SK-N-MC (cell line): ENCODE measurements at regions not wholly inside any gene's neighbourhood (a gene's known extent, or its start where the extent isn't known, plus 50 kb on each side); places are given as distances from the start of the nearest gene placed in this dataset.

Experiments used
- DNase-seq: peaks from one replicate; pipeline ENCODE4 v3.0.0-alpha.2; 2011; ENCODE audit warnings: low read depth, low spot score
- H3K27ac ChIP-seq: fragments of 200-600 bp; sonication (generic); 2 replicates; pipeline ENCODE4 v1.5.1; 2016; ENCODE audit warnings: mixed run types
- H3K36me3 ChIP-seq: fragments of 200-600 bp; sonication (generic); 2 replicates; pipeline ENCODE4 v1.6.1; 2017; ENCODE audit warnings: antibody characterized with exemption, low read length, mixed read lengths; ENCODE audit not compliant: insufficient read depth
- H3K4me3 ChIP-seq: fragments of 200-600 bp; sonication (generic); 2 replicates; pipeline ENCODE4 v1.5.1; 2016
- H3K9ac ChIP-seq: fragments of 200-600 bp; sonication (generic); 2 replicates; pipeline ENCODE4 v1.8.0; 2017; ENCODE audit warnings: mixed run types, mixed read lengths; ENCODE audit not compliant: insufficient read length
- H3K9me3 ChIP-seq: fragments of 200-600 bp; sonication (generic); 2 replicates; pipeline ENCODE4 v1.6.1; 2017; ENCODE audit warnings: low read depth, mild to moderate bottlenecking, antibody characterized with exemption, low read length, moderate library complexity, mixed read lengths
- EZH2 ChIP-seq: fragments of 200-600 bp; sonication (generic); IDR thresholded peaks from one replicate; pipeline ENCODE4 v1.6.1; 2017; ENCODE audit warnings: antibody characterized with exemption
- FOXP2 ChIP-seq: optimal IDR thresholded peaks from 2 replicates; pipeline ENCODE3; 2011; ENCODE audit warnings: mild to moderate bottlenecking, moderate library complexity; ENCODE audit not compliant: insufficient read depth; ENCODE audit errors: extremely low read length, control extremely low read depth
- POLR2AphosphoS5 ChIP-seq: IDR thresholded peaks from 2 replicates; pipeline ENCODE4 v1.6.1; 2012; ENCODE audit warnings: mild to moderate bottlenecking, low read depth, low read length, borderline replicate concordance

DNA sequence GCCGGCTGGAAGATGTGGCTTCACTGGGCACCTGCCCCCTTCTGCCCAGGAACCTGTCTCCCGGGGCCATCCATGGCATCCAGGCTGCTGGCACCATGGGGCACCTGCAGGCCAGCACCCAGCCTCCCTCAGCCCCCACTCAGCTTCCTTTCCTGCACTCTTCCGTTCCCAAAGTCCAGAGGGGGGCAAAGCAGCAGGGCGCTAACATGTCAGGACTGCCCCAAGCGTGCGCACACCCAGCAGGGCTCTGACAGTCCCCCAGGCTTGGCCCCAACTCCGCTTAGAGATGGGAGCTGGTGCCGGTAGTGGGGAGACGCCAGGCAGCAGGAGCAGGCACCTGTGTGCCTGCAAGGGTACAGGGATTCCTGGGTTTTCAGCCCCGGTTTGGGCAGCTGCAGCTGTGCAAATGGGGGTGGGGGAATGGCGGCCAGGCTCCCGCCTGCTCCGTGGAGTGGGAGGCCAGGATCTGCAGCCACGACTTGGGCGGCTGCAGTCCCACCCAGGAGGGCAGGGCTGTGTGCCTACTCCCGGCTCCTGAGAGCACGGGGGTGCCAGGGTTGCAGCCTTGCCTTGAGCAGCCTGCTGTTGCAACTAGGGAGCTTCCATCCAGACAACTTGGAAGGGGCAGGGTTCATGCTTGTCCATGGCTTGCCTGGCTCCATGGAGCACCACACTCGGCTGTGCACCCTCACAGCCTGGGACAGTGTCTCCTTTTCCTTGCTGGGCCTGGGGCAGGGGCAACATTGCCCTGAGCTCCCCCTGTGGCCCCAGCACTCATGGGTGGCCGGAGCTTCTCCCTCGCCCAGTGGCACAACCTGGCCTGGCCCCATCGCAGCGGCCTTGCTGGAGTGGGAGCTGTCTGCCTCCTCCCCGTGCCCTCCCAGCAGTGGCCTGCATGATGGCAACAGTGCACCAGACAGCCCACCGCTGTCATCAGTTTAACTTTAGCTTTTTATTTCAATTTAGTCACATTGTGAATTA is 561.1 kb downstream of the MTRR start:
- Histone ChIP-seq H3K9ac (no peak overlapping the region), H3K4me3 (no peak overlapping the region), H3K9me3 (no peaks in the 10 kb centered on the region), H3K27ac (no peak overlapping the region), H3K36me3 (no peaks in the 10 kb centered on the region)
- DNase-seq, result no peak
- TF ChIP-seq EZH2, result no peak
- no peak for TF ChIP-seq POLR2AphosphoS5
- TF ChIP-seq FOXP2, result no peak

GRCh38 chr5:8434501-8434900 is 565.6 kb downstream of the MTRR start:
- no peak for DNase-seq

GRCh38 chr5:8436924-8437323 is 568.0 kb downstream of the MTRR start:
- TF ChIP-seq FOXP2 (no peak), EZH2 (no peak), POLR2AphosphoS5 (no peak)
- H3K36me3 ChIP-seq, result no peaks in the 10 kb centered on the region
- H3K27ac ChIP-seq, result no peak overlapping the region
- no peak overlapping the region for H3K4me3 ChIP-seq
- no peak for DNase-seq
- no peaks in the 10 kb centered on the region for H3K9me3 ChIP-seq
- H3K9ac ChIP-seq, result no peak overlapping the region

More at GRCh38 chr5:8434501-8434900, 565.6 kb downstream of the MTRR start:
- H3K36me3 ChIP-seq, result no peaks in the 10 kb centered on the region
- H3K4me3 ChIP-seq, result no peak overlapping the region
- no peak for TF ChIP-seq POLR2AphosphoS5
- TF ChIP-seq FOXP2, result no peak
- TF ChIP-seq EZH2, result no peak
- no peaks in the 10 kb centered on the region for H3K9me3 ChIP-seq
- H3K9ac ChIP-seq, result no peak overlapping the region
- no peak overlapping the region for H3K27ac ChIP-seq

DNA sequence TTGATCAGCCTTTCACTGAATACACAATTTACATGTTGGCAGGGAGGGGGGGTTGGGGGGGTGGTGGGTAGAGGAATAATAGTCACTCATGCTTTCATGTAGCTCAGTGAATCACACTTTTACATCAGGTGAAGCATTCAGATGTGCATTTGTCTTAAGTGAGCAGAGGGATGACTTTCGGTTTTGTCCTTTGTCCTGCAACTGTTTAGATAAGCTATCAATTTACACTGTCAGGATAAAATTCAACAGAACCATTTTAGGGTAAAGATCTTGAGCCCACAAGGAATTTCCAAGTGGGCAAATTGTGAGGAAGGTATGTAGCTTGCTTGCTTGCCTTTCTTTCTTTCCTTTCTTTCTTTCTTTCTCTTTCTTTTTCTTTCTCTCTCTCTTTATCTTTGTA is 576.2 kb downstream of the MTRR start:
- no peak for TF ChIP-seq EZH2
- TF ChIP-seq POLR2AphosphoS5, result no peak
- TF ChIP-seq FOXP2, result no peak

DNA sequence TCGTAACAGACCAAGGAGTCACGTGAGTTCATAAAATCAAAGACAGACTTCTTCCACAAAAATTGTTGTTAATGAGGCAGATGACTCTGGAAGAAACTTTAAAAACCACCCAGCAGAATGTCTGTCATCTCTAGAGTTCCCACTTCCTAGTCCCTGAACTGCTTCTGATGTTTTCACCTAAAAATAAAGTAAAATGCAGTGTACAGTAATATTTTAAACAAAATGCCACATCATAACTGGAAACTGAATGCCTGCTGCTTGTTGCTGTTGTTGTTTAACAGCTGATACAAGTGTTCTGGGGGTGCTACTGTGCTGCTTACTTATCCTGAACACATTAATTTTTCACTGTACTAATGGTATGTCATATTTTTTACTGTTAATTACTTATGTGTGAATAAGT is 577.2 kb downstream of the MTRR start:
- no peak overlapping the region for H3K27ac ChIP-seq
- no peaks in the 10 kb centered on the region for H3K36me3 ChIP-seq
- H3K9me3 ChIP-seq, result no peaks in the 10 kb centered on the region
- no peak for DNase-seq
- TF ChIP-seq EZH2 (no peak), POLR2AphosphoS5 (no peak), FOXP2 (no peak)
- no peak overlapping the region for H3K4me3 ChIP-seq
- H3K9ac ChIP-seq, result no peak overlapping the region

More for the DNA sequence above, 576.2 kb downstream of the MTRR start:
- H3K9me3 ChIP-seq, result no peaks in the 10 kb centered on the region
- no peak overlapping the region for H3K4me3 ChIP-seq
- H3K36me3 ChIP-seq, result no peaks in the 10 kb centered on the region
- no peak overlapping the region for H3K9ac ChIP-seq
- DNase-seq, result no peak
- no peak overlapping the region for H3K27ac ChIP-seq

DNA sequence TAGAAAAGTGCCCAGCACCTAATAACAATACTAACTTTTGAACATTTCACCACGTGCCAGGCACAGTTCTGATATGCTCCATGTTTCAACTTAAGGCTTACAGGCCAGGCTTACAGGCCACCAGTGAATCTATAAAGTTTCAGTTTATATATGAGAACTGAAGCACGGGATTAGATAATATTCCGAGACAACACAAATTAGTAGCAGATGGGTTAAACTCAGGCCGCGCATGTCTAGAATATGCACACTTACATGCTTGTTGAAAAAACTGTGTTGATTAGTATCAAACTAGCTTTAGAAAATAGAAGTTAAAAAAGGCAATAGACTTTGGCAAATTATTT is 587.9 kb downstream of the MTRR start:
- peaks cover 19% of the 10 kb centered on the region for H3K36me3 ChIP-seq
- H3K9me3 ChIP-seq, result no peaks in the 10 kb centered on the region
- H3K27ac ChIP-seq, result peak overlapping the region; percentile 97
- H3K9ac ChIP-seq, result peak overlapping the region; percentile 79
- TF ChIP-seq FOXP2 (no peak), EZH2 (no peak), POLR2AphosphoS5 (no peak)
- peak overlapping the region; percentile 94 for H3K4me3 ChIP-seq
- no peak for DNase-seq

DNA sequence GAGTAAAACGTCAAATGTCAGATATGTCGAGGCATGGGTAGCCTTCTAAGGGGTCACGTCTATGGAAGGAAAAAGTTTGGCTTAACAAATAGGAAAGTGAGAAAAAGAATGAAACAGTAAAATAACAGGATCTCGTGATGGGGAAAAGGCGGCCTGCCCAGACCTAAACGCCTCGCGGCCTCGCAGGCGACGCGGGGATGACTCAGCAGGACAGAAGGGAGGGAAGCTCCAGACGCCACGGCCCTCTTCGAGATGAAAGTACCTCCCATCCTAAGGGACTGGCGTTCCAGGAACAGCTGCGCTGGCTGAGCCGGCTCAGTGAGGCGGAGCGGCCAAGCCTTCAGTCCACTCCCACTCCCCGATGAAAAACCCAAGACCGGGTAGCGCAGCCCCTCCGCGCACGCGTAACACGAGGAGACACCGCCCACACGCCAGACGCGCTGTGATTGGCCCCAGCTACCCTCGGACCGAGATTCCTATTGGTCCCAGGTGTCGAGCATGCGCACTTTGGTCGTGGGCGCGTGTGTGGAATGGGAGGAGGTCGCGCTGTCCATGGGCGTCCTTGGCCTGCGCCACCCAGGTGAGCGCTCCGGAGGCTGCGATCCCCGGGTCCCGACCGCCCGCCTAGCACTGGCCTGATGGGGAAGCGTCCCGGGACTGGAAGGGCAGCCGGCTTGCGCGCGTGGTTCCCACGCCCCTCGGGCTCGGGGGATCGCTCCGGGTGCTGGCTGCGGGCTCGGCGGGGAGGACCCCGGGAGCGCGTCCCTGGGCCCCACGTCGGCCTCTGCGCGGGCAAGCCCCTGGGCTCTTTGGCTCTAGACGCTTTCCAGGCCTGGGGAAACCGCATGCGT is 588.5 kb downstream of the MTRR start:
- peak; percentile 83 for DNase-seq
- H3K36me3 ChIP-seq, result peaks cover 22% of the 10 kb centered on the region
- peak overlapping the region; percentile 94 for H3K4me3 ChIP-seq
- no peak for TF ChIP-seq FOXP2
- no peak for TF ChIP-seq EZH2
- peak; percentile 86 for TF ChIP-seq POLR2AphosphoS5
- H3K9me3 ChIP-seq, result no peaks in the 10 kb centered on the region
- H3K9ac ChIP-seq, result peak overlapping the region; percentile 86
- H3K27ac ChIP-seq, result peak overlapping the region; percentile 97

GRCh38 chr5:8458038-8458383 is 589.1 kb downstream of the MTRR start:
- Histone ChIP-seq H3K4me3 (peak overlapping the region; percentile 94), H3K9me3 (no peaks in the 10 kb centered on the region), H3K36me3 (peaks cover 22% of the 10 kb centered on the region), H3K9ac (peak overlapping the region; percentile 86), H3K27ac (no peak overlapping the region)
- TF ChIP-seq FOXP2 (no peak), POLR2AphosphoS5 (no peak), EZH2 (no peak)
- no peak for DNase-seq
